Colonic mucosa (tissue), 4 donors: ENCODE measurements at regions not wholly inside any gene's neighbourhood (a gene's known extent, or its start where the extent isn't known, plus 50 kb on each side); places are given as distances from the start of the nearest gene placed in this dataset.

Source experiments
- DNase-seq: peaks from one replicate; pipeline ENCODE4 v3.0.0-alpha.2; 2020
- H3K27ac ChIP-seq: fragments of 200-600 bp; one replicate; pipeline ENCODE4 v1.8.0; 2021
- H3K27me3 ChIP-seq: fragments of 200-600 bp; one replicate; pipeline ENCODE4 v1.8.0; 2021
- H3K36me3 ChIP-seq: fragments of 200-600 bp; one replicate; pipeline ENCODE4 v1.8.0; 2021
- H3K4me1 ChIP-seq: fragments of 200-600 bp; one replicate; pipeline ENCODE4 v1.8.0; 2021; ENCODE audit warnings: mild to moderate bottlenecking
- H3K4me3 ChIP-seq: fragments of 200-600 bp; one replicate; pipeline ENCODE4 v1.8.0; 2021
- H3K9ac ChIP-seq, 2 donors: one replicate each; pipeline ENCODE4 v1.7.0; 2013; ENCODE audit warnings: control low read depth in 2 of 2, low read depth in 2 of 2, low read length in 2 of 2
- H3K9me3 ChIP-seq: fragments of 200-600 bp; one replicate; pipeline ENCODE4 v1.8.0; 2021
- intact Hi-C: fragments of 100-400 bp; cut with DNase I; formaldehyde crosslinking; loops from one replicate; pipeline ENCODE4 v1.14.1; 2022
- TF ChIP-seq, protein P1 (sequence below): fragments of 200-600 bp; IDR thresholded peaks from one replicate; pipeline ENCODE4 v1.8.0; 2022; ENCODE audit warnings: antibody characterized with exemption, mild to moderate bottlenecking
- donor health status: healthy.
- donor health status: DM: no; HTN: no; CAD: no.
- donor health status: DM: no; HTN: no; CAD: no.

DNA sequence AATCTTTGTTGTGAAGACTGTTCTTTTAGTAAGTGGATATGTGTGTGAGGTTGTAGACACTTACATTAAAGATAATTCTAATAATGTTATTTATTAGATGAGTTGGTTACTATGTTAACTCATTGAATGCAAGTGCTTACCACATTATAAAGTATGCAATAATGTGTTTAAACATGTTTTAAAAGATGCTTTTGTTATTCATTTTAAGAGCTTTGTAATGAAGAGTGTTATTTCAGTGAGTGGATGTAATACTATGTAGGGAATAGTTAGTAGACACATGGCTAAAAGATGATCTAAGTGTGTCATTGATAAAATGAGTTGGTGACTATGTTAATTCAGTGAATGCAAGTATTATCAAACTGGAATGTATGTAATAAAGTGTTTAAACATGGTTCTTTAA lies 70.0 kb upstream of the VOPP1 start:
- TF ChIP-seq, protein P1, sequence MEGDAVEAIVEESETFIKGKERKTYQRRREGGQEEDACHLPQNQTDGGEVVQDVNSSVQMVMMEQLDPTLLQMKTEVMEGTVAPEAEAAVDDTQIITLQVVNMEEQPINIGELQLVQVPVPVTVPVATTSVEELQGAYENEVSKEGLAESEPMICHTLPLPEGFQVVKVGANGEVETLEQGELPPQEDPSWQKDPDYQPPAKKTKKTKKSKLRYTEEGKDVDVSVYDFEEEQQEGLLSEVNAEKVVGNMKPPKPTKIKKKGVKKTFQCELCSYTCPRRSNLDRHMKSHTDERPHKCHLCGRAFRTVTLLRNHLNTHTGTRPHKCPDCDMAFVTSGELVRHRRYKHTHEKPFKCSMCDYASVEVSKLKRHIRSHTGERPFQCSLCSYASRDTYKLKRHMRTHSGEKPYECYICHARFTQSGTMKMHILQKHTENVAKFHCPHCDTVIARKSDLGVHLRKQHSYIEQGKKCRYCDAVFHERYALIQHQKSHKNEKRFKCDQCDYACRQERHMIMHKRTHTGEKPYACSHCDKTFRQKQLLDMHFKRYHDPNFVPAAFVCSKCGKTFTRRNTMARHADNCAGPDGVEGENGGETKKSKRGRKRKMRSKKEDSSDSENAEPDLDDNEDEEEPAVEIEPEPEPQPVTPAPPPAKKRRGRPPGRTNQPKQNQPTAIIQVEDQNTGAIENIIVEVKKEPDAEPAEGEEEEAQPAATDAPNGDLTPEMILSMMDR, result no peak
- intact Hi-C loops, result loop anchor here (5.0 to 10.0 kb wide), 2 partner anchors 80 to 323 kb away; partner anchors contain the start of gene NIPSNAP2
- Histone ChIP-seq H3K4me1 (no peaks in the 10 kb centered on the region), H3K4me3 (no peak overlapping the region), H3K9me3 (no peaks in the 10 kb centered on the region), H3K27ac (no peak overlapping the region), H3K27me3 (no peaks in the 10 kb centered on the region), H3K9ac (no peak overlapping the region), H3K36me3 (no peaks in the 10 kb centered on the region)
- no peak for DNase-seq

DNA sequence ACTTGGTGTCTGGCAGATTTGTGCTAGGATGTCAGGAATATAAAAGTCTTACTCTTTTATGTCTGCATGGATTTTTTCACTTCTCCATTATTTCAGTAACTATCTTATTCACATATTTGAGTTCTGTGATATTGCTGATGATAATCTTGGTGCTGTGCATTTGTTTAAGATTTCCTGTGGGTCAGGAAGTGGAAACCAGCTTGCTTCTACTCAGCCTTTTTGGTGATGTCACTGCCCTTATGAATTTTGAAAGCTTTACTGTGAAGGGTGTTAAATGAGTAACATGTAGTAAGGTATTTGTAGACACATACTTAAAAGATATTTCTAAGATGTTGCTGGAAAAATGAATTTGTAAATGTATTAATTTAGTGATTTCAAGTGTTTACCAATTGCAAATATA lies 69.5 kb upstream of the VOPP1 start:
- H3K27ac ChIP-seq, result no peak overlapping the region
- intact Hi-C loops, result loop anchor here (2.0 to 10.0 kb wide), 3 partner anchors 80 to 433 kb away; partner anchors contain the start of gene NIPSNAP2
- H3K9ac ChIP-seq, result no peak overlapping the region
- H3K4me3 ChIP-seq, result no peak overlapping the region
- H3K27me3 ChIP-seq, result no peaks in the 10 kb centered on the region
- no peaks in the 10 kb centered on the region for H3K4me1 ChIP-seq
- no peak for DNase-seq
- no peaks in the 10 kb centered on the region for H3K36me3 ChIP-seq
- TF ChIP-seq, protein P1, result no peak
- no peaks in the 10 kb centered on the region for H3K9me3 ChIP-seq

DNA sequence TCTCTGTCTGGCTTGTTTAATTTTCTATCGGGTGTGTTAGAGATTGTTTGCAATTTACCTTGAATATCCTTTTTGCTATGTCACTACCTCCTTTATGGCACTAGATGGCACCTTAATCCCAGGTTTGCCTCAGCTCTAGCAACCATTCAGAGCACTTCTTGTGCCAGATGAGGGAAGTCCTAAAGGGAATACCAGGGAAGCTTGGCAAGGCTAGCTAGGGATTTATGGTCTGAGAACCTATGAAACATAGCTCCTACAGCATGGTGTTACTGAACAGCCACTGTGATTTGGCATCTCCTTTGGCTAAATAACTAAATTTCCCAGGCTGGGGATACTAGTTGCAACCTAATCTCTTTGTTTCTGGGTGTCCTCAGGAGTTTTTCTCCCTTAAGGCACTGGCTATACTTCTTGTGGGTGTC lies 69.0 kb upstream of the VOPP1 start:
- H3K27me3 ChIP-seq, result no peaks in the 10 kb centered on the region
- peak; percentile 47 for DNase-seq
- no peak overlapping the region for H3K4me3 ChIP-seq
- H3K4me1 ChIP-seq, result no peaks in the 10 kb centered on the region
- TF ChIP-seq, protein P1, result peak; percentile 71
- H3K27ac ChIP-seq, result no peak overlapping the region
- intact Hi-C loops, result loop anchor here (2.0 to 10.0 kb wide), 3 partner anchors 81 to 434 kb away; partner anchors contain the start of gene NIPSNAP2
- no peaks in the 10 kb centered on the region for H3K36me3 ChIP-seq
- H3K9me3 ChIP-seq, result no peaks in the 10 kb centered on the region
- H3K9ac ChIP-seq, result no peak overlapping the region

DNA sequence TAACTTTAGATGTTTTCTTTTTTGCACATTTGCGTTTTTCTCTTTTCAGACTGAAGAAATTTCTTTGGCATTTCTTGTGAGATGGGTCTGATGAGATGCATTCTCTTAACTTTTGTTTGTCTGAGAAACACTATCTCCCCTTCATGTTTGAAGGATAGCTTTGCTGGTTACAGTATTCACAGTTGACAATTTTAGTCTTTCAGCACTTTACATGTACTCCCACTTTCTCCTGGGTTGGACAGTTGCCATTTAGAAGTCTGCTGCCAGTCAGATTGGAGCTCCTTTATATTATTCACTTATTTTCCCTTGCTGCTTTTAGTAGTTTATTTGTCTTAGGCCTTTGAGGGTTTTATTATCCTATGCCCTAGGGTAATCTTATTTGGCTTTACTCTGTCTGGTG lies 67.3 kb upstream of the VOPP1 start:
- H3K27me3 ChIP-seq, result no peaks in the 10 kb centered on the region
- intact Hi-C loops, result loop anchor here (2.0 to 10.0 kb wide), 3 partner anchors 83 to 435 kb away; partner anchors contain the start of gene NIPSNAP2
- no peak overlapping the region for H3K9ac ChIP-seq
- DNase-seq, result no peak
- H3K4me3 ChIP-seq, result no peak overlapping the region
- TF ChIP-seq, protein P1, result no peak
- H3K9me3 ChIP-seq, result no peaks in the 10 kb centered on the region
- no peaks in the 10 kb centered on the region for H3K4me1 ChIP-seq
- H3K27ac ChIP-seq, result no peak overlapping the region
- H3K36me3 ChIP-seq, result no peaks in the 10 kb centered on the region

DNA sequence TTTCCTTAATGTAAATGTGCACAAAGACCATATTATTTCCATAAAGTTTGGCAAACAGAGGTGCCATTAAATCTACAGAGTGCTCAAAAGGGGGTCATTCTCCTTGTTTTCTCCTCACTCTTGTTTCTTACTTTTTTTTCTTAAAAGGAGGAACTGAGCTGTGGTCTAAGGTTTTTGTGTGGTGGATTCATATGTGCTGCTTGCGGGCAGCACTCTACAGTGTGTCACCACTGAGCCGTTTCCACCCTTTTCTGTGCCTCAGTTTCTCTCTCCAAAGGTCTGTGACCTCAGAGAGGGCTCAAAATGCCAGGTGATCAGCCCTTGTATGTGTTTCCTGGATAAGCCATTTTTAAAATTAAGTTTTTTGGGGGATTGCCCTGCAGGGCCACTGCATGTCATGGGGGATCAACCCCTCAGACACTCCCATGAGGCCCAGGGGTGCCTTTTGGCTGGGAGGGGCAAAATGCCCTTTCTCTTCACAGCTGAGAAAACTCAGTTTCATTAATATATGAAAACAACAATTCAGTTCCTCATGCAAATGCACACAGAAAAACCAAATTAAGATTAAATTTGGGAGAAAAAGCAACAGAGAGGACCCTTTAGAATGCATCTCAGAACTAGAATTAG lies 56.9 kb upstream of the VOPP1 start:
- H3K4me3 ChIP-seq, result no peak overlapping the region
- H3K4me1 ChIP-seq, result no peaks in the 10 kb centered on the region
- no peaks in the 10 kb centered on the region for H3K36me3 ChIP-seq
- no peak for DNase-seq
- H3K27me3 ChIP-seq, result no peaks in the 10 kb centered on the region
- no peak overlapping the region for H3K9ac ChIP-seq
- intact Hi-C loops, result no loop called here
- H3K27ac ChIP-seq, result no peak overlapping the region
- TF ChIP-seq, protein P1, result no peak
- no peaks in the 10 kb centered on the region for H3K9me3 ChIP-seq
